Body of pancreas (tissue), 4 donors: ENCODE measurements at regions not wholly inside any gene's neighbourhood (a gene's known extent, or its start where the extent isn't known, plus 50 kb on each side); places are given as distances from the start of the nearest gene placed in this dataset.

Experiments
- CTCF ChIP-seq, 7 experiments: fragments of 450-650 bp in 4 of 7; fragments of 200-600 bp in 3 of 7; sonication (generic) in 3 of 7; IDR thresholded peaks; one replicate each; pipeline ENCODE4 v1.5.1; 2016 to 2019; ENCODE audit warnings: antibody characterized with exemption in 7 of 7
- POLR2A ChIP-seq, 3 donors: fragments of 450-650 bp; IDR thresholded peaks; one replicate each; pipeline ENCODE4 v1.6.1; 2016; ENCODE audit warnings: antibody characterized with exemption in 3 of 3, mild to moderate bottlenecking in 2 of 3

- TF ChIP-seq POLR2A (IDR thresholded peaks at IDR 0.05) = no peak
- no peak for TF ChIP-seq CTCF (IDR thresholded peaks at IDR 0.05)
These were observed 96.0 kb upstream of the TSPAN2 start for GRCh38 chr1:115185336-115185735.
